Fibroblast of the aortic adventitia (primary cell): ENCODE measurements at regions not wholly inside any gene's neighbourhood (a gene's known extent, or its start where the extent isn't known, plus 50 kb on each side); places are given as distances from the start of the nearest gene placed in this dataset.

ENCODE experiments used
- DNase-seq: peaks from one replicate; pipeline ENCODE4 v3.0.0-alpha.2; 2010; ENCODE audit warnings: low read depth
- H3K4me3 ChIP-seq: 2 replicates; pipeline ENCODE4 v1.5.1; 2011; ENCODE audit warnings: low read depth, mild to moderate bottlenecking, control low read depth, low read length, moderate library complexity
- CTCF ChIP-seq: IDR thresholded peaks from 2 replicates; pipeline ENCODE4 v1.5.1; 2011; ENCODE audit warnings: mild to moderate bottlenecking, low read length, control low read depth, inconsistent platforms; ENCODE audit not compliant: insufficient read depth

GRCh38 chr3:124132813-124133212 lies 140.9 kb upstream of the ROPN1 start:
- TF ChIP-seq CTCF = no peak
- H3K4me3 ChIP-seq = no peak overlapping the region

GRCh38 chr3:124133366-124133940 lies 141.5 kb upstream of the ROPN1 start:
- H3K4me3 ChIP-seq = no peak overlapping the region
- no peak for DNase-seq
- TF ChIP-seq CTCF = no peak

More at GRCh38 chr3:124132813-124133212, 140.9 kb upstream of the ROPN1 start:
- no peak for DNase-seq

- H3K4me3 ChIP-seq = no peak overlapping the region
- no peak for TF ChIP-seq CTCF
- no peak for DNase-seq
Observed at GRCh38 chr3:124137216-124137615, 145.3 kb upstream of the ROPN1 start.

GRCh38 chr3:124138148-124138547 lies 146.2 kb upstream of the ROPN1 start:
- DNase-seq = no peak
- no peak overlapping the region for H3K4me3 ChIP-seq
- no peak for TF ChIP-seq CTCF

GRCh38 chr3:124140746-124141145 lies 148.8 kb upstream of the ROPN1 start:
- no peak overlapping the region for H3K4me3 ChIP-seq
- no peak for TF ChIP-seq CTCF
- DNase-seq = no peak

- H3K4me3 ChIP-seq = no peak overlapping the region
- DNase-seq = no peak
- no peak for TF ChIP-seq CTCF
Observed at GRCh38 chr3:124142389-124142970, 150.6 kb upstream of the ROPN1 start.

- no peak for TF ChIP-seq CTCF
- no peak for DNase-seq
- H3K4me3 ChIP-seq = no peak overlapping the region
Observed at GRCh38 chr3:124143047-124143446, 151.1 kb upstream of the ROPN1 start.
